Ishikawa (cell line): ENCODE measurements at regions not wholly inside any gene's neighbourhood (a gene's known extent, or its start where the extent isn't known, plus 50 kb on each side); places are given as distances from the start of the nearest gene placed in this dataset.

Experiments used
- EGR1 ChIP-seq: IDR thresholded peaks from 2 replicates; pipeline ENCODE4 v1.6.1; 2012
- EP300 ChIP-seq: IDR thresholded peaks from 2 replicates; pipeline ENCODE4 v1.6.1; 2012; ENCODE audit warnings: borderline replicate concordance
- FOXM1 ChIP-seq: IDR thresholded peaks from 2 replicates; pipeline ENCODE4 v1.6.1; 2012; ENCODE audit warnings: low read depth, borderline replicate concordance
- RAD21 ChIP-seq: IDR thresholded peaks from 2 replicates; pipeline ENCODE4 v1.6.1; 2012; ENCODE audit warnings: low read depth
- TAF1 ChIP-seq: IDR thresholded peaks from 2 replicates; pipeline ENCODE4 v1.6.1; 2012; ENCODE audit warnings: low read depth, mild to moderate bottlenecking
- YY1 ChIP-seq: IDR thresholded peaks from 2 replicates; pipeline ENCODE4 v1.6.1; 2012; ENCODE audit warnings: low read depth
- ZBTB7A ChIP-seq: IDR thresholded peaks from 2 replicates; pipeline ENCODE4 v1.6.1; 2012; ENCODE audit warnings: low read depth
- TF ChIP-seq, protein P1 (sequence below): IDR thresholded peaks from 2 replicates; pipeline ENCODE4 v1.6.1; 2012

DNA sequence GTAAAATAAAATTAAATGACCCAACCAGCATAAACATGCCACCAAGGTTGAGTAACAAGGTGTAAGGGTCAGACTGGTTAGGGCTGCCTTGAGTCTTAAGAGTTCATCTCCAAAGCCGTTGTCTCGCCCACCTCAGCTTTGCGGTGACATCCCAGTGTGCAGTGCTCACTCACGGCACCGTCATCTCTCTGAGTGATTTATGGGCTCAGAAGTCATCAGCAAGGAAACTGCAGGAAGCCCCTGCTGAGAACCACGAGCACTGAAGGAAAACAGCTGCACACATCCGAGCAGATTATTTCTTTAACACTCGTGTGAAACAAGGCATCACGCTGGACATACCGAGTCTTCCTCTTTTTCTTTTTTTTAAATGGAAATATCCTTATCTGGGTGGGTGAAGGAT, 411.1 kb downstream of the TRIML1 start:
- TF ChIP-seq YY1, result no peak
- TF ChIP-seq, protein P1, sequence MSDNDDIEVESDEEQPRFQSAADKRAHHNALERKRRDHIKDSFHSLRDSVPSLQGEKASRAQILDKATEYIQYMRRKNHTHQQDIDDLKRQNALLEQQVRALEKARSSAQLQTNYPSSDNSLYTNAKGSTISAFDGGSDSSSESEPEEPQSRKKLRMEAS, result no peak
- TF ChIP-seq RAD21, result no peak
- TF ChIP-seq FOXM1, result no peak
- TF ChIP-seq EGR1, result no peak
- TF ChIP-seq EP300, result no peak
- TF ChIP-seq TAF1, result no peak
- no peak for TF ChIP-seq ZBTB7A
